Mucosa of gallbladder (tissue), 1 donor: ENCODE measurements at regions not wholly inside any gene's neighbourhood (a gene's known extent, or its start where the extent isn't known, plus 50 kb on each side); places are given as distances from the start of the nearest gene placed in this dataset.
A peak's percentile ranks its signal among the peaks of the same experiment; 100 is the strongest.

Experiments
- DNase-seq: peaks from one replicate; pipeline ENCODE4 v3.0.0-alpha.2; 2020; ENCODE audit warnings: low spot score
- donor health status: DM: no; HTN: no; CAD: no.

- DNase-seq: no peak
Measured at GRCh38 chr1:186620566-186621350, 59.5 kb downstream of the PTGS2 start.

DNA sequence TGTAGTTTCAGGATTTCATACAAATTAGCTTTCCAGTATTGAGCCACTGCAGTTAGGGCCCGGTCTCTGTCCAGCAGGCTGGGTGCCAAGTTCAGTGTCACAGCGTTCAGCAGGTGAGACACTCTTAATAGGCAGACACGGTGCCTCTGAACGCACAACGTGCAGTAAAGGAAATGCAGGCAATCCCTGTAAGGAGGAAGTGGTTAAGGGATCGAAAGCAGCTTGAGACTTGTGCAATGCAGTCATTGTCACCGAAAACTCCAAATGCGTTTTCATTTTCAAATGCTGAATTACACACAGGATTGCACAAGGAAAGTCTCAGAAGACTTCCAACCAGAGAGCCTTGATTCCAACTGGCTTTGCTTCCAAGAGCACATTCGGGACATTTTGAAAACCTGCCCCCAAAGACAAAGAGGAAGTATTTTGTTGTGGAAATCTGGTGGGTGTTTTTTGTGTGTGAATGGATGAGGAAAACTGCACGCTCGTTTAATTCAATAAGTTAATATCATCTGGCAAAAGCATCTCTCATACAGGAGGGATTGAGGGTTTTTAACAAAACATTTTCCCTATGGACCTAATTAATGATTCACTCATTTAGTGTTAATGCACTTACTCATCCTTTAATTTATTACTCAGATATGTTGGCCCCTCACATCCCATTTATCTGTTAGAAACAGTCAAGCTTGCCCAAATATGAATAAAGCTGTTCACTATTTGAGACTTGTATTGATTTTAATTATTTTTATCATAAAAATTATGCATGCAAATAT is 61.6 kb downstream of the PTGS2 start:
- DNase-seq: peak; percentile 53

DNA sequence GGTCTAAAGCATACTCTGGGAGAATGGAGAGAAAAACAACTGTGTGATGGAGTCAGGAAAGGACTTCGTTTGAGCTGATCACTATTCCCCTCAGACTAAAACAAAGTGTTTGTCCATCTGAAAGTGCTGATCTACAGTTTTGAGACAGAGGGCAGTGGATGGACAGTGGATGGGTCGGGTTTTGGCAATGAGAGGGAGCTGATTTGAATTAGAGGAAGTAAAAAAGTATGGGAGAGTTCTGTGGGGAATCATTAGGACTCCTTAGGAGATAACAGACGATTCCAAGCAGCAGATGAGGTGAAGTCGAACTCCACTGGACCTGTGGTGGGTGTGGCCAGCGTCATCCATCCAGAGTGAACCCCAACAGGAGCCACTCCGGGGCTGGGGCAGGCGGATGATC is 62.3 kb downstream of the PTGS2 start:
- no peak for DNase-seq

GRCh38 chr1:186616511-186616910 is 63.7 kb downstream of the PTGS2 start:
- no peak for DNase-seq

GRCh38 chr1:186615332-186615731 is 64.9 kb downstream of the PTGS2 start:
- DNase-seq: no peak

- no peak for DNase-seq
Measured at GRCh38 chr1:186611156-186611555, 69.1 kb downstream of the PTGS2 start.

DNA sequence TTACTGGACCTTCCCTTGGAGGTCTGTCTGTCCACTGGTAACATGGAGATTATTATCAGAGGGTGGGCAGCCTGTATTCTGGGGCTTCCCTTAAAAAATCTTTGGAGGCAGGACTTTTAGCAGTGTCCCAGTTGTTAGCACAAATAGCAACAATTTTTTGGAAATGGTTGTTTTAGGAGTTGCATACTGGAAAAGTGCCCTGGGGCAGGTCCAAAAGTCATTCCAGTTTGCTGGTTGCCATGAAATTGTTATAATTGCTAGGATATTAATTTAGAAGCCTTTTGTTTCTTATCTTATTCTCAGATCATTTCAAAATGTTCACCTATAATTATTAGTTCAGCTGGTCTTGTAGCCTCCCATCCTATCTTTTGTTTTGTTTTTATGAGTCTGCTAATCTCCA is 71.0 kb downstream of the PTGS2 start:
- no peak for DNase-seq

DNA sequence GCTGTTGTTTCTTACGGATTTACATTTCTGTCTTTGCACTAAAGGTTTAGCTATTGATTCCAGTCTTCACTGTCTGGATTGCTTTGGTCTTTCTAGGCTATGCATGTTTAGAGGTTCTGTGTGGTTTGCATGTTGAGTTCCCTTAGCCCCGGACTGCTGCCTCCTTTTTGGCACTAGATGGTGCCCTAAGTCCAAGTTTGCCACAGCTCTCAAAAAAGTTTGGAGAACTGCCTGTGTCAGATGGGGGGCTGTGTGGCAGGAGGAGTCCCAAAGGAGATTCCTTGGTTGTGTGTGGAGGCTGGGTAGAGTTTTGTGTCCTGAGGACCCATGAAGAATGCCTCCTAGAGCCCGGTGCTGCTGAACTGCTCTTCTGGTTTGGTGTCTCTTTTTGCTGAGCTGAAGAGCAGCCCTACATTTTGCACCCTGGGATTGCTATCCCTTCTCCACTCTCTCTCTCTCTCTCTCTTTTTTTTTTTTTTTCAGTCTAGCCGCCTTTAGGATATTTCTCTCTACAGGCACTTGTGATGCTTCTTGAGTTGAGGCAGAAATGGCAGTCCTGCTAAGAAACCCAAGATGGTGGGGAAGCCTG is 74.4 kb downstream of the PTGS2 start:
- DNase-seq: peak; percentile 31

GRCh38 chr1:186595969-186596368 is 84.3 kb downstream of the PTGS2 start:
- DNase-seq: no peak

DNA sequence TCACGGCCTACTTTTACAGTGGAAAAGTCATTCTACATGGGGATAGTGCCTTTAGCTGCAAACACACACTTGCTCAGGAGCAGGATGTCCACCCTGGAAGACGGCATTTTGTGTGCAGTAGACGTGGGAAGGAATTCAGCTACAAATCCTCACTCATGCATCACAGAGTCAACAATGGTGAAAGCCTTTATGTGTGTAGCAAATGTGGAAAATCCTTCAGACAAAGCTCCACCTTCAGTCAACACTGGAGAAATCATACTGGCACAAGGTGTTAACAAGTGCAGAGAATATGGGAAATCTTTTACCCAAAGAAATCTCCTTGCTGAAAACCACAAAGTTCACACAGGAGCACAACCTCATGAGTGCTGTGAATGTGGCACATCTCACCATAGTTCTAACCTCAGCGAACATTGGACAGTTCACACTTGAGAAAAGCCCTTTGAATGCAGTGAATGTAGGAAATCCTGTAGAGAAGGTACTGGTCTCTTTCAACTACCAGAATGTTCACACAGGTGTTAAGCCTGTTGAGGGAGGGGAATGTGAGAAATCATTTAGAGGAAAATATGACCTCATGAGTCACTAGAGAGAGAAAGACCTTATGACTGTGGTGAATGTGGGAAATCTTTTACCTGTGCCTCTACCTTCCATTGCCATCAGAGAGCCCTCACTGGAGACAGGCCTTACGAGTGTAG is 101.8 kb downstream of the PTGS2 start:
- no peak for DNase-seq

DNA sequence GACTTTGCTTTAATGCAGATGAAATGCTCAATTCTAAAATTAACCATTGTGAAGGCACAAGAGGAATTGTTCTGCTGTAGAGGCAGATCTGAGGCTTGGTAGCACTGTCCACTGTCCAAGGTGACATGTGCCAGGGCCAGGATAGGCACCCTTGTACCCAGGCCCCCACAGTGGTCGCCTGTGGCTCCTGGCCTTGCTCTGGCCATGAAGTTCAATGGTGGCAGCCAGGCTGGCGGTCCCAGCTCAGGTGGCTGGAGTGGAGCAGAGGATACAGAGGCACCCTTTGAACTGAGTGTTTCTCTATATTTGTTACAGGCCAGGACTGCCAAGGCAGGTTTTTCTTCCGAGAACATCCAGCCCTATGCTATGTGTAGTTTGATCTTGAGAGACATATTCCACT is 102.6 kb downstream of the PTGS2 start:
- DNase-seq: no peak

GRCh38 chr1:186577216-186577615 is 103.0 kb downstream of the PTGS2 start:
- no peak for DNase-seq

DNA sequence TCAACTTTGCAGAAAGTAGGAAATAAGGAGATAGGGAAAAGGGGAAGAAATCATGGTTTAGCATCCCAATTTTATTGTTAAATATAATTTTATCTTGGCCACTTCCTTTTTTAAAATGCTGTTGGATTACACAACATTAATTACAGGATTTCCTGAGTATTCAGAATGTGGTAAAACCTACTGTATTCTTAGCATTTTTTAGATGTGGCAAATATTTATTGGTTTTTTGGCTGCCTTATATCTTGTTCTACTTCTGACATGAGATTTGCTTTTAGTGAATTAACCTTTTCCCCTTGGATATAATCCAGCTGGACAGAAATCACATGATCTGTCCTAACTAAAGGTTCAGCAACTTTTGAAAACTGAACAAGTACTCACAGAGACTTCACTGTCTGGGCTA is 104.9 kb downstream of the PTGS2 start:
- no peak for DNase-seq

- DNase-seq: no peak
Measured at GRCh38 chr1:186574926-186575325, 105.3 kb downstream of the PTGS2 start.

- DNase-seq: no peak
Measured at GRCh38 chr1:186572509-186572908, 107.7 kb downstream of the PTGS2 start.

DNA sequence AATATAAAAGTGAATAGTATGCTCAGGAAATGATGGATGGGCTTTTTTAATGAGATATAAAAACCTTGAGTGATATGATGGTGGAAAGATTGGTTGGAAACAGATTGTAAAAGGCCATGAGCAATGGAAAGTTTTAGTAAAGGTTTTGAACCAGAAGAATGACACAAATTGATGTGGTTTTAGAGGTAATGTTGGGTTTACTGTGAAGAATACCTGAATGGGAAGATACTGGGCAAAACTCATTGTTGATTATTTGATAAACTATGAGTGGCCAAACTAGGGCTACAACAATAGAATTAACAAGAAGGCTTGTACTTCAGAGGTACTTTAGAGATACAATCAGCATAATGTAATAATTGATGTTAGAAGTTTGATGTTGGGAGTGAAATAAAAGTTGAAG is 108.5 kb downstream of the PTGS2 start:
- DNase-seq: no peak

GRCh38 chr1:186569856-186570255 is 108.9 kb upstream of the PDC start:
- no peak for DNase-seq

GRCh38 chr1:186568221-186568620 is 107.3 kb upstream of the PDC start:
- DNase-seq: no peak

DNA sequence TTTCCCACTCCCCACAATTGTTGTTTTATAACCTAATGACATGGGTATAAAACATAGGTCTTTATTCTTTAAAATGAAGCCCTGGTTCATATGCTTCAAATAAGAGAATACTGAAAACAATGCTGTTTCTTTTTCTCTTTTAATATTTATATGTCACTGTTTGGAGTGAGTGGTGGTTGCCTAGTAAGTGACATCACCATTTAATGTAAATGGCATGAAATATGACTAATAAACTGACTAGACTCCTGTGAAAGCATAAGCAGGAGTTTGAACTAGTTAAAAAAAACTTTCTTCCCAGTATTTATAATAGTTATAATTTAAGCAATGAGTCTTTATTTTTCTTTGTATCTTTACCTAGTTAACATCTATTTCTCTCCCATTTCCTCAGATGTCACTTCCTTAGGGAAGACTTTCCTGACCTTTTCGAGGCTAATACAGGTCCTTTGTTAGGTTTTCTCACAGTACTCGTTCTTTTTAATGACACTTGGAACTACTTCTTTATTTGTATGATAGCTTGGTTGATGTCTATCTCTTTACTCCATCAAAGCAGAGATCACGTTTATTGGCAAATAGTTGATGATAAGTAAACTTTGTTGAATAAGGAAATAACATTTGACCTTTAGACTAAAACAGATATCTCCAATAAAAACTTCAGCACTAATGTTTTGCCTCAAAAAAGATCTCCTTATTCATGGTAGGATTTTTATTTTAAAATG is 105.4 kb upstream of the PDC start:
- DNase-seq: no peak

DNA sequence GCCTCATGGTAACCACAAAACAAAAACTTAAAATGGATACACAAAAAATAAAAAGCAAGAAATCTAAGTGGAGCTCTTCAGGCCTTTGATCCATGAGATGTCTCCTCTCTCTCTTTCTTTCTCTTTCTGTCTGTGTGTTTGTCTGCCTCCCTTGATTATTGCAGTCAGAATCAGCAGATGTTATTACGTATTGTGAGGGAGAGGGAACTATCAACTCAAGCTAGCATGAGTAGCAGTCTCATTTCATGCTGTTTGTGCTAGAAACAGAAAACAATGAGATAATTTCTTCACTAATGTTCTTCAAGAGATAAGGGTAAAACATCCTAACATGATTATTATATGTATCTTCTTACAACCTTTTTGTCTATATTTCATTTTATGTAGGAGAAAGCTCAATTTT is 103.7 kb upstream of the PDC start:
- DNase-seq: no peak

DNA sequence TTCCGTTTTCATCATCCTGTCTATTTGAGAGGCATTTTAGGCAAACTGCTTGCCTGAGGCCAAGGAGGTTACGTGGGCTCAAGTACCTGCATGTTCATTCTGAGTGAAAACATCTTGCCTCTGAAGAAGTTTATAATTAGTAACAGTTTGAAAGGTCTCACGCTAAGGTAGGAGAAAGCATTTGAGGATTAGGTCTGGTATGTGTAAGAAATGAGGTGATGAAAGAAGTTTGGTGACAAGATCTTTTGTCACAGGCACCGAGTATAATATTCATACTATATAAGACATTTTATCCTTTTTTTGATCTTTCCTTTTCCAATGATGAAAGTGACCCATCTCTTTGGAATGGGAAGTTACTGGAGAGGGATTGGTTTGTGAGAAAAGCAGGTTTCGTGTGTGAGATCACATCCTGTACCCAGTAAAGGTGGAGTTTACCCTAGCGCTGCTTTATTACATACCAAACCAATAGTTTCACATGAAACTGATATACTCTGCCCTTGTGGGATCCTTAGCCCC is 98.7 kb upstream of the PDC start:
- no peak for DNase-seq
